Lung (tissue), 11 donors: ENCODE measurements at regions not wholly inside any gene's neighbourhood (a gene's known extent, or its start where the extent isn't known, plus 50 kb on each side); places are given as distances from the start of the nearest gene placed in this dataset.

Source experiments
- ATAC-seq: fragments of 200-7000 bp; cut with Tn5 transposase; one replicate; pipeline ENCODE4 v1.9.1; 2020; ENCODE audit warnings: moderate number of reproducible peaks; ENCODE audit not compliant: insufficient read depth, low FRiP score
- DNase-seq, 3 donors: peaks; one replicate each; pipeline ENCODE4 v3.0.0-alpha.2; 2013 to 2017
- H3K27ac ChIP-seq, 2 donors: one replicate each; pipeline ENCODE4 v1.5.1; 2013; ENCODE audit warnings: mild to moderate bottlenecking in 2 of 2, moderate library complexity in 2 of 2, control low read depth in 1 of 2, inconsistent platforms in 1 of 2, low read depth in 1 of 2, low read length in 1 of 2
- H3K27me3 ChIP-seq, 3 donors: one replicate each; pipeline ENCODE4 v1.5.1; 2013; ENCODE audit warnings: low read length in 2 of 3; ENCODE audit not compliant: control insufficient read depth in 3 of 3, insufficient read depth in 3 of 3
- H3K36me3 ChIP-seq, 4 donors: one replicate each; pipeline ENCODE4 v1.5.1; 2013; ENCODE audit warnings: low read length in 4 of 4, mild to moderate bottlenecking in 1 of 4, moderate library complexity in 1 of 4; ENCODE audit not compliant: control insufficient read depth in 4 of 4, insufficient read depth in 4 of 4
- H3K4me1 ChIP-seq, 5 donors: one replicate each; pipeline ENCODE4 v1.5.1; 2013; ENCODE audit warnings: low read length in 5 of 5, mild to moderate bottlenecking in 2 of 5, moderate library complexity in 1 of 5; ENCODE audit not compliant: control insufficient read depth in 5 of 5, insufficient read depth in 5 of 5
- H3K4me3 ChIP-seq: one replicate; pipeline ENCODE4 v1.5.1; 2013; ENCODE audit warnings: mild to moderate bottlenecking, control low read depth, moderate library complexity
- H3K9ac ChIP-seq, 2 donors: one replicate each; pipeline ENCODE4 v1.5.1; 2013; ENCODE audit warnings: low read length in 2 of 2, control low read depth in 1 of 2; ENCODE audit not compliant: insufficient read depth in 1 of 2
- H3K9me3 ChIP-seq, 4 donors: one replicate each; pipeline ENCODE4 v1.5.1; 2013; ENCODE audit warnings: low read length in 3 of 4, mild to moderate bottlenecking in 1 of 4, moderate library complexity in 1 of 4; ENCODE audit not compliant: control insufficient read depth in 4 of 4, insufficient read depth in 3 of 4
- CTCF ChIP-seq: IDR thresholded peaks from 2 replicates; pipeline ENCODE4 v1.5.1; 2012; ENCODE audit warnings: mild to moderate bottlenecking; ENCODE audit errors: control extremely low read depth, extremely low read depth
- WGBS, 2 donors: extraction: QIAGEN DNeasy Blood & Tissue Kit; methylation state at CpG; one replicate each; pipeline ENCODE4 v1.1.7; 2013; 5-methylcytosine and 5-hydroxymethylcytosine counted together
- donor health status: control.
- donor health status: control.
- donor health status: Bipolar disorder and iron deficiency.
- donor health status: healthy.
- donor health status: DM: yes; HTN: yes; CAD: no.

- Histone ChIP-seq H3K4me1 (peaks cover 0 to 2% (median 0%) of the 10 kb centered on the region in 5 donors), H3K4me3 (no peak overlapping the region), H3K27me3 (no peaks in the 10 kb centered on the region), H3K36me3 (no peaks in the 10 kb centered on the region), H3K9ac (no peak overlapping the region), H3K9me3 (no peaks in the 10 kb centered on the region), H3K27ac (no peak overlapping the region)
- ATAC-seq (no peak), DNase-seq (no peak)
- TF ChIP-seq CTCF = no peak
- WGBS, 2 donors = 94% methylated on average over 5 of the region's 5 CpGs
These were observed 633.2 kb upstream of the NRP1 start for GRCh38 chr10:33967606-33968120.

- 93 to 95% methylated on average over 4 of the region's 4 CpGs for WGBS, 2 donors
- ATAC-seq = no peak
These were observed 632.5 kb upstream of the NRP1 start for GRCh38 chr10:33966946-33967345.

GRCh38 chr10:33965795-33966581, 631.5 kb upstream of the NRP1 start:
- Histone ChIP-seq H3K9ac (no peak overlapping the region), H3K27me3 (no peaks in the 10 kb centered on the region), H3K4me1 (peaks cover 0 to 2% (median 0%) of the 10 kb centered on the region in 5 donors), H3K27ac (no peak overlapping the region), H3K9me3 (no peaks in the 10 kb centered on the region), H3K36me3 (no peaks in the 10 kb centered on the region), H3K4me3 (no peak overlapping the region)
- WGBS, 2 donors = 54 to 68% methylated on average over 6 of the region's 6 CpGs
- DNase-seq (peak in 2 of 3 donors; percentile 21 to 33), ATAC-seq (no peak)
- no peak for TF ChIP-seq CTCF

More at GRCh38 chr10:33966946-33967345, 632.5 kb upstream of the NRP1 start:
- H3K36me3 ChIP-seq = no peaks in the 10 kb centered on the region
- DNase-seq = no peak
- H3K4me1 ChIP-seq = peaks cover 0 to 2% (median 0%) of the 10 kb centered on the region in 5 donors
- no peak for TF ChIP-seq CTCF
- no peak overlapping the region for H3K4me3 ChIP-seq
- no peak overlapping the region for H3K27ac ChIP-seq
- H3K9me3 ChIP-seq = no peaks in the 10 kb centered on the region
- H3K9ac ChIP-seq = no peak overlapping the region
- no peaks in the 10 kb centered on the region for H3K27me3 ChIP-seq
